ENCODE measurements at regions not wholly inside any gene's neighbourhood (a gene's known extent, or its start where the extent isn't known, plus 50 kb on each side); places are given as distances from the start of the nearest gene placed in this dataset.

DNA sequence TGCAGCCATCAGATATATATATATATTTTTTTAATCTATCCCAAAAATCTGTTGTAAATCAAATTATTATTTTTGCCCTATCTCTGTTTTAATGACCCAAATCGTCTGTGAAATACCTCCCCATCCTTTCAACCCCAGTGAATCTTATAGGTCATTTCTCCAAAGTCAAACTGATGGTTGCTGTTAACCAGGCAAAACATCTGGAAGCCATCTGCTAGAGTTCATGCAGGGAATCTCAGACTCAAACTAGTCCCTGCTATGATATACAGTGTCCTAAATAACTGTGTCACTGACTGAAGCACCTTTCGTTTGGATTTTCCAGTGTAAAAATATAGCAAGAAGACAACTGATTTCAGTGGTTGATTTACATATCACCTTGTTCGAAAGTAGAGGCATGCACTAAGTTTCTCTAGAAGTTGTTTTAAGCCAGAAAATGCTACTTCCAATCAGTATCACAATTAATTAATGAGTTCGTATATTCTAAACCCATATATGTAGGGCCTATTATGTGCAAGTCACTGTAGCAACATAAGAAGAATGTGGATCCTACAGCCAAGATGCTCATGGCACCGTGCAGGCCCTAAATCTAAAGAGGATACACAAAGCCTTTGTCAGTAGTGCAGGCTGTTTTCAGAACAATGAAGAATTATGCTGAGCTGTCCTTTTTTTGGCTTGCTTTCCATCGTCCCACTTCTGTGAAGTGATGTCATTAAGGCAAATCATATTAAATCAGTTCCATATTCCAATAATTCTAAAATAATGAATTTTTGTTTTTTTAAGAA is 566.0 kb downstream of the STK39 start:
- DNase-seq, result no peak
- Histone ChIP-seq H3K4me1 (no peaks in the 10 kb centered on the region), H3K36me3 (no peaks in the 10 kb centered on the region), H3K9me3 (no peaks in the 10 kb centered on the region), H3K4me3 (no peak overlapping the region), H3K27ac (no peak overlapping the region), H3K27me3 (no peaks in the 10 kb centered on the region)
- no peak for TF ChIP-seq CTCF (IDR thresholded peaks at IDR 0.05)
- TF ChIP-seq POLR2A (IDR thresholded peaks at IDR 0.05), result no peak

- no peaks in the 10 kb centered on the region for H3K36me3 ChIP-seq
- no peak overlapping the region for H3K4me3 ChIP-seq
- TF ChIP-seq CTCF (IDR thresholded peaks at IDR 0.05) (no peak), POLR2A (IDR thresholded peaks at IDR 0.05) (no peak)
- H3K9me3 ChIP-seq, result no peaks in the 10 kb centered on the region
- no peaks in the 10 kb centered on the region for H3K27me3 ChIP-seq
- H3K4me1 ChIP-seq, result no peaks in the 10 kb centered on the region
- no peak for DNase-seq
- H3K27ac ChIP-seq, result no peak overlapping the region
Measured at GRCh38 chr2:167678158-167678557, 569.2 kb downstream of the STK39 start.

DNA sequence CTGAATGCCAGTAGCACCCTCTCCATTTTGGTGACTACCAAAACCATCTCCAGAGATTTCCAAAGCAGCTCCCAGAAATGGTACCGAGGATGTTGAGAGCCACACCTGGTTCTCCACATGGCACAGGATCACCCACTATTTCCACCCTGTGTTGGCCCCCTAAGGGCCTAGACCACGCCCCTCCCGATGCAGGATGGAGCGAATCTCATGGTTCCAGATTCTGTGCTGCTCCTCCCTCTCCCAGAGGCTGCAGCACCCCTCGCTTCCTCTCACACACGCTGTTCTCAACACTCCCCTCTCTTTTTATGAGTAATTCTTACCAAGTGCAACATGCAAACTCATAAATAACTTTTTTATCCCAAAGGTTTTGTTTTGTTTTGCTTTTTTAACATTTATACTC is 571.5 kb downstream of the STK39 start:
- DNase-seq, result no peak
- Histone ChIP-seq H3K27ac (no peak overlapping the region), H3K4me3 (no peak overlapping the region), H3K9me3 (no peaks in the 10 kb centered on the region), H3K36me3 (no peaks in the 10 kb centered on the region), H3K4me1 (no peaks in the 10 kb centered on the region), H3K27me3 (no peaks in the 10 kb centered on the region)
- TF ChIP-seq CTCF (IDR thresholded peaks at IDR 0.05) (no peak), POLR2A (IDR thresholded peaks at IDR 0.05) (no peak)

DNA sequence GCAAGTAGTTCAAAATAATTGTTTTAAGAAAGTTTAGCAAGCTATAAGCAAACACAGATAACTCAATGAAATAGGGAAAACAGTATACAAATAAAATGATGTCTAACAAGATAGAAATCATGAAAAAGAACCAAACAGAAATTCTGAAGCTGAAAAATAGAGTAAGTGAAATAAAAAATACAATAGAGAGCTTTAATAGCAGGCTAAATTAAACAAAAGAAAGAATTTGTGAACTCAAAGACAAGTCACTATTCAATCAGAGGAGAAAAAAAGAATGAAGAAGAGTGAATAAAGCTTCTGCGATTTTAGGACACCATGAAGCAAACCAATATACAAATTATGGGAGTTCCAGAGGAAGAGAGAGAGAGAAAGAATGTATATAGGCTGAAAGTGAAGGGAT is 576.8 kb downstream of the STK39 start:
- TF ChIP-seq POLR2A (IDR thresholded peaks at IDR 0.05), result no peak
- TF ChIP-seq CTCF (IDR thresholded peaks at IDR 0.05), result no peak

GRCh38 chr2:167653131-167653530 is 594.3 kb downstream of the STK39 start:
- no peaks in the 10 kb centered on the region for H3K27me3 ChIP-seq
- TF ChIP-seq CTCF (IDR thresholded peaks at IDR 0.05), result no peak
- no peak for TF ChIP-seq POLR2A (IDR thresholded peaks at IDR 0.05)
- no peak for DNase-seq
- H3K4me1 ChIP-seq, result no peaks in the 10 kb centered on the region
- H3K4me3 ChIP-seq, result no peak overlapping the region
- no peaks in the 10 kb centered on the region for H3K9me3 ChIP-seq
- H3K36me3 ChIP-seq, result no peaks in the 10 kb centered on the region
- no peak overlapping the region for H3K27ac ChIP-seq

More for the DNA sequence above, 576.8 kb downstream of the STK39 start:
- DNase-seq, result no peak
- no peaks in the 10 kb centered on the region for H3K4me1 ChIP-seq
- H3K36me3 ChIP-seq, result no peaks in the 10 kb centered on the region
- H3K27me3 ChIP-seq, result no peaks in the 10 kb centered on the region
- H3K27ac ChIP-seq, result no peak overlapping the region
- no peak overlapping the region for H3K4me3 ChIP-seq
- H3K9me3 ChIP-seq, result no peaks in the 10 kb centered on the region
